K562 (cell line): ENCODE measurements at regions not wholly inside any gene's neighbourhood (a gene's known extent, or its start where the extent isn't known, plus 50 kb on each side); places are given as distances from the start of the nearest gene placed in this dataset.

Experiments used
- BCL6 ChIP-seq: fragments of 250-450 bp; sonication (Bioruptor Pico); IDR thresholded peaks from 2 replicates; pipeline ENCODE4 v1.4.0; 2020
- ELF4 ChIP-seq: fragments of 450-650 bp; formaldehyde crosslinking; IDR thresholded peaks from 2 replicates; pipeline ENCODE4 v1.4.0; 2022; ENCODE audit warnings: missing genetic modification characterization
- KDM5B ChIP-seq: fragments of 200-600 bp; sonication (generic); IDR thresholded peaks from 2 replicates; pipeline ENCODE4 v1.6.1; 2012; ENCODE audit warnings: low read depth, mild to moderate bottlenecking, moderate library complexity, low read length, control low read depth, inconsistent platforms; ENCODE audit not compliant: insufficient replicate concordance
- NFIC ChIP-seq: fragments of 450-650 bp; IDR thresholded peaks from 2 replicates; pipeline ENCODE4 v1.6.1; 2017; ENCODE audit warnings: mild to moderate bottlenecking, inconsistent platforms
- POLR2A ChIP-seq: fragments of 450-650 bp; conservative IDR thresholded peaks from 2 replicates; pipeline ENCODE4 v1.6.1; 2016
- RBM22 ChIP-seq: fragments of 200-400 bp; formaldehyde crosslinking; IDR thresholded peaks from 2 replicates; pipeline ENCODE4 v1.6.1; 2018; ENCODE audit warnings: low read length, low read depth; ENCODE audit not compliant: poor library complexity, severe bottlenecking
- ZNF384 ChIP-seq: IDR thresholded peaks from 2 replicates; pipeline ENCODE4 v1.6.1; 2012; ENCODE audit warnings: low read depth, low read length, improper control_type of control experiment

DNA sequence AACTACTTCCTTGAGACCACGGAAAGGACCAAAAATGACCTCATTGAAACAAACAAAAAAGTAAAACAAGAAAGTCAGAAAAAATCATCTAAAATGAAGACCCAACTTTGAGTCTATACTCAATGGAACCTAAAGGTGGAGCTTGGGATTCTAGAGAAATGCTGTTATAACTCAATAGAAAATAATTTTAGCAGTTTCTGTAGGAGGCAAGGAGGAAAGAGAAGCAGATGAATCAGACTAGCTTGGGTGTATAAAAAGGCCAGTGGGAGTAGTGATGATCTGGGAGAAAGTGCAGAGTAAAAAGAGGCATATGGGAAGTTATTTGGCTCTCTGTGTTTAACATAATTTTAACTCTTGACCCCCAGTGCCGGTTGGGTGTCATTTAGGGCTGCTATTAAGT lies 94.4 kb downstream of the TMCO5A start:
- TF ChIP-seq ZNF384 (no peak), BCL6 (CRISPR knock-in tag) (no peak), NFIC (no peak), RBM22 (no peak), POLR2A (no peak), KDM5B (no peak), ELF4 (no peak)
